NCI-H1092 treated with DMSO at 0.1 percent for 48 hours (cell line): ENCODE measurements at regions not wholly inside any gene's neighbourhood (a gene's known extent, or its start where the extent isn't known, plus 50 kb on each side); places are given as distances from the start of the nearest gene placed in this dataset.
"Not testable (repeated sequence)": the region's sequence is repeated elsewhere in the genome, so short reads cannot be mapped to it uniquely, and the experiment has no call there.

Experiments used
- DNase-seq: peaks from one replicate; lab custom pipeline; 2025; lab: John Stamatoyannopoulos, UW

DNA sequence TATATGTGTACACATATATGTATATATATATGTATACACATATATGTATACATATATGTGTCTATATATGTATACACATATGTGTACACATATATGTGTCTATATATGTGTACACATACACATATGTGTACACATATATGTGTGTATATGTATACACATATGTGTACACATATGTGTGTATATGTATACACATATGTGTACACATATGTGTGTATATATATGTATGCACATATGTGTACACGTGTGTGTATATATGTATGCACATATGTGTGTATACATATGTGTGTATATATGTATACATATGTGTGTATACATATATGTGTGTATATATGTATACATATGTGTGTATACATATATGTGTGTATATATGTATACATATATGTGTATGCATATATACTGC, 76.7 kb upstream of the RBPJ start:
- DNase-seq: not testable (repeated sequence)

DNA sequence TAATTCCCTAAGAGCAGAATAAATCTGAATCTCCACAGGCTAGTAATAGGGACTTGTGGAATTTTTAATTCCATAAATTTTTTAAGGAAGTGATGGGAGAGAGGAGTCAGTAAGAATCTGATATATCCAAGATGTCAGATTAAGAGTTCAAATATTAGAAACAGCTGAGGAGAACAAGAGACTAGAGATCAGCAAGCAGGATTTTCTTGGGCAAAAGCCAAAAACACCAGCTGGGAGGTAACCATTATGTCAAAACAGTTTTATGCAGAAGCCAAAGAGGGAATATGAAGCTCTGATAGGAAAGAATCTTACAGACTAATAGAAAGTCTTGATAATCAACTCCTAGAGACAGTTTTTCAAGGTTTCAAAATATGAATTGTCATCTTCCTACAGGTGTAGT, 72.2 kb upstream of the RBPJ start:
- DNase-seq: peak; percentile 80

DNA sequence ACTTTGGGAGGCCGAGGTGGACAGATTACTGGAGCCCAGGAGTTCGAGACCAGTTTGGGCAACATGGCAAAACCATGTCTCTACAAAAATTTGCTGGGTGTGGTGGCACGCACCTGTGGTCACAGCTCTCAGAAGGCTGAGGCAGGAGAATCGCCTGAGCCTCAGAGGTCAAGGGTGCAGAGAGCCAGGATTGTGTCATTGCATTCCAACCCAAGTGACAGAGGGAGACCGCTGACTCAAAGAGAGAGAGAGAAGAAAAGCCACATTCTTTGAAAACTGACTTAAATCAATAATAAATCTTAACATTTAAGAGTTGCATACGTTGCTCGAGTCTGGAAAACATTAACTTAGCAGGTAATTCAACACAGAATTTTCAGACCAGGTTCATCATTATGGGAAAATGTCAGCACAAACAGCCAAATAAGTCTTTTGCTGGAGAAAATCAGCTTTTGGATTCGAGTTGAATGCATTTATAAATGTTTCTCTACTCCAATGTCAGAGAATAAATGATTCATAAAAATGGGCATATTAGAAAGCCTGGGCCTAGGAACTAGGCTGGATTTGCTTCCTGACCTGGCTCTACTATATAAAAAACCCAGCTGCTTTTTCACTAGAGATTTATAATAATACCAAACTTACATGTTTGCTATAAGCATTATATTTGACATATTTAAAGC, 68.3 kb upstream of the RBPJ start:
- DNase-seq: no peak

DNA sequence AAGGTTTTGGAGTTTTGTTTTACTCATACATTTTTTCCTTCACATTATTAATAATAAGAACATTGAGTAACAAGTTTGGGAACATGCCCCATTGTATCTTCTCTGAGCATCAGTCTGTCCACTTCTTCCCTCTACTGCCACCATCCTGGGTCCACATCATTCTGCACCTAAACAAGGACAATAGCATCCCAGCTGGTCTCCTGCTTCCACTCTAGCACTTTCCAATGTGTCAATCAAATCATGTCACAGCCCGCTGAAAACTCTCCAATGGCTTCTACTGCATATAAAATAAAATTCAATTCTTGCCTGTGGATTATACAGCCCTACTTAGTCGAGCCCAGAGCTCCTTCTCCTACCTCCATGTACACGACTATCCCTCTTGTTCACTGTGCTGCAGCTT, 66.8 kb upstream of the RBPJ start:
- DNase-seq: no peak

DNA sequence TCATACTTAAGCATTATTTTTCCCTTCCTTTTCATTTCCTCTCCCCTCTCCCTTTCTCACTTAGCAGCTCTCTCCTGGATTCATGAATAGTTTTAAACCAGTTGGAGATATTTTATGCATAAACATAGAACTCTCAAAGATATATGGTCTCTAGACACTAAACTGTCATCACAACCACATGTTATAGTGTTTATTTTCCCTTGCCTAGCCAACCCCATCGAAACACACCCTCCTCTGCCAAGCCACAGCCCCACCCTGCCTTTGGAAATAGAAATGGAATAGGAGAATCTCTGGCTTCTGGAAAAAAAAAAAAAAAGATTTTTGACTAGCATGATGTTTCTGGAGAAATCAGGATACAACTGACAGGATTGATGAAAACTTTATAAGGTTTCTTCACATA, 64.8 kb upstream of the RBPJ start:
- no peak for DNase-seq

DNA sequence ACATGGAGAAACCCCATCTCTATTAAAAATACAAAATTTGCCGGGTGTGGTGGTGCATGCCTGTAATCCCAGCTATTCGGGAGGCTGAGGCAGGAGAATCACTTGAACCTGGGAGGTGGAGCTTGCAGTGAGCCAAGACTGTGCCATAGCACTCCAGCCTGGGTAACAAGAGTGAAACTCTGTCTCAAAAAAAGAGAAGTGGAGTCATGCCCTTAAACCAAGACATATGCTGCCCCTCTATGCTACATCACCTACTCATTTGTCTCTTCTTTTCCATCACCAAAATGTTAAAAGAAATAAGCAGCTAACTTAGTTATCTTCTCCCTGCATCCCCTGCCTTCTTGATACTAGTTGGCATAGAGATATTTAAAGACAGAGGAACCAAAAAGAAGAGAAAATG, 63.4 kb upstream of the RBPJ start:
- not testable (repeated sequence) for DNase-seq

DNA sequence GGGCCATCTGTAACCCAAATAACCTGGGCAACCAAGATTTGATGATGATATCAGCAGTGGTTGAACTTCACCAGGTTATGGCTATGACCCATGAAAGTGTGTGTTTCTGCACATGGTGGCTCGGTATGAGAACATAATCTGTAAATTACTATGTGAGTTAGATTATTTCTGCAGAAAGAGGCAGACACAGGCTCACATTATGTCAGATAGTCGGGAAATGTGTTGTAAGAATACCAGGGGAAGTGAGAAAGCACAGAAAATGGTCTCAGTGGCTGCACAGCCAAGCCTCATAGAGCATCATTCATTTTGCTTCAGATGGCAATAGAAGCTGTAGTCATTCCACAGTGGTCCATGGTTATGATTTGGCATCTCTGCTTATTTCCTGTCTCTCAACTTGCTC, 63.0 kb upstream of the RBPJ start:
- DNase-seq: no peak

DNA sequence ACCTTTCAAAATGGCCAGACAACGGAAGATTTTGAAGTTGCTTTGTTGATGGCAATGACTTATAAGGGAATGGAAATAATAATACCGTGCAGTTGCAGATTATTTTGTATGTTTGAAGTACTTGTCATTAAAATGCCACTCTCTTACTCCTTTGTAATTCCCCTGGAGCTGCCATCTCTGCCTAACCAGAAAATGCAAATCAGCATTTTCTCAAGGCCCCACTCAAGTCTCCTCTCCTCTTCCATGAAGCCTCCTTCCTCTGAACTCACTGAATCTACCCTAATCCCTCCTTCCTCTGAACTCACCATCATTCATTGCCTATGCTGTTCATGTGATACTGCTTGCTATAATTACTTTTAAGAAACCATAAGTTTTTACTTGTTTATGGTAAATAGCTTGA, 60.2 kb upstream of the RBPJ start:
- no peak for DNase-seq

DNA sequence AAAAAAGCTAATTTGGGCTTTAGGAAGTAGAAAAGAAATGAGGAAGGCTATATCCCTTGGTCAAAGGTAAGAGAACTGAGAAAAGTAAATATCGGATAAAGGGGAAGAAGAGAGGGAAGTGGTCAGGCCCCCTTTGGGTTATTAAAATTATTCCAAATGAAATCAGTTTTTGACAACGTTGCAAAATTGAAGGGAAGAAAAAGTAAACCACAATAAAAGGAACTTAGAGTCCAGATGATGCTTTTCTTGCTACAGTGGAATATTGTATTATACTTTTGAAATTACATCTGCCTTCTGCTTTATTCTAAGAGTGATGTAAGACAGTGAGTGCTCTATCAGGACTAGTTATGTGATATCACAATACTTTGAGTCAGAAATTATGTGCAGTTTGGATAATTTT, 59.4 kb upstream of the RBPJ start:
- DNase-seq: no peak

DNA sequence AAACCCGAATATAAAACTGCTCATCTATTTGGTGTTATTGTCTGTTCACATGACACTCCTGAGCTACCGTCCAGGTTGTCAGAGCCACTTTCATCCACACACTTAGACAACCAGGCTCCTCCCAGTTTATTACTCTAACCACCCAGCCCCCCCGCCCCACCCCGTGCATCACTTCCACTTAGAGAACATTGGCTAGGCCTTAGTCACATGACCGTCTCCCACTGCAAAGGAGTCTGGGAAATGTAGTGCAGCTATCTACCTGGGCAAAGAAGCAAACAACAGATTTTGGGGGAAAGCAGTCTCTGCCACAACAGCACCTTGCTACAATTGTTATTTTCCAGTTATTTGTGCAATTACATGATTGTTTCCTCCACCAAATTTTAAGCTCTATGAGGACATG, 57.6 kb upstream of the RBPJ start:
- no peak for DNase-seq

DNA sequence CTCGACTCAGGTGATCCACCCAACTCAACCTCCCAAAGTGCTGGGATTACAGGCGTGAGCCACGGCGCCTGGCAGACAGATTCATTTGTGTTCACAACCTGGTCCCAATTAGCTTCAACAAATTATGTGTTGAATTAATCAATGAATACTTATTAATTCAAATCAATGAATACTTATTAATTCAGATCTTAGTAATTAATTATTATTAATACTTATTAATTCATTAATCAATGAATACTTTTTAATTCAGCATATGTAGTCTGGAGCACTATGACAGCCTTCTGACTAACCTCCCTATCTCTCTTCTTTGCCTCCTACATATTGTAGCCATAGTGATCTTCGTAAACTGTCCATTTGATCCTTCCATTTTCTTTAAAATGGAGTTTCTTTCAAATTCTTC, 56.7 kb upstream of the RBPJ start:
- DNase-seq: no peak

DNA sequence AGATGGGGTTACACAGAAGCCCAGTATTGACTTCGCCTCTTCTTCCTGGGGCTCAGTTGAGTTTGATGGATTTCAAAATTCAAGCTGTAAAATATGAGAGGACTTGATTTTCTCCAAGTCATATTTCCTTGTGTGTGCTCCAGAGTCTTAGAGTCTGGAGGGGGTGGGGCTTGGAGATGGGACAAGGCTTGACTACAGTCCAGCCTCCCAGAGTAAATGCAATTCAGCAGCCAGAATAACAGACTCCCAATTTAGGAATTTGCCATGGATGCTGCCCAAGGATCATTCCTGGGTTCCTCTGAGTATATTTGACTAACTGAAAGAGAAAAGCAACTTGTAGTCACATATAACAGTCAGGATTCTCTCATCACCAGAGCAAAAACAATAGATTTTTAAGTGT, 53.7 kb upstream of the RBPJ start:
- DNase-seq: no peak

DNA sequence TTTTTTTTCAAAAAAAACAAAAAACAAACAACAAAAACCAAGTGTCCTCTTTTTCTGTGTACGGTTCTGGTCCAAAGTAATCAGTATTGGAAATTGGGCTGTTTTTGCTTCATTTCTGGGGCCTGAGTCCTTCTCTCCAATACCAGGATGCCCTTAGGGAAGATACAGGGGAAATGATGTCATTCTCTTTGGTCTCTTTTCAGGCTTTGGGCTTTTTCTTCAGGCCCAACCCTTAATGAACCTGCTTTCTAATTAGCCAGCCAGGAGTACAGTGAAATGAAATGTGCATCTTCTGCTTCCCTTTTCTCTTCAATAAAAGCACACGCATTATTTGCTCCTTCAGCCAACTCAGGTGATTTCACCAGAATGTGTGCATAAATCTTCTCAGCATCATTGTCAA, 52.6 kb upstream of the RBPJ start:
- no peak for DNase-seq

DNA sequence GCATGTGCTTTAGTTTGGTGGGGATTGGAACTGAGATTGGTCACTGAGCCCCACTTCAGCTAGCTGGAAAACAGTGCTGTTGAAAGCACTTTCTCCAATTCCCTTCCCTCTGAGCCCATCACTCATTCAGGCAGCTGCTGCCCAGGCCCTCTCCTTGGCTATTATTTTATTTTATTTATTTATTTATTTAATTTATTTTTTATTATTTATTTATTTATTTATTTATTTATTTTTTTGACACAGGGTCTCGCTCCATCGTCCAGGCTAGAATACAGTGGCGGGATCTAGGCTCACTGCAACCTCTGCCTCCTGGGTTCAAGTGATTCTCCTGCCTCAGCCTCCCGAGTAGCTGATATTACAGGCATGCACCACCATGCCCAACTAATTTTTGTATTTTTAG, 51.8 kb upstream of the RBPJ start:
- DNase-seq: no peak
